Suprapubic skin (tissue), 4 donors: ENCODE measurements at regions not wholly inside any gene's neighbourhood (a gene's known extent, or its start where the extent isn't known, plus 50 kb on each side); places are given as distances from the start of the nearest gene placed in this dataset.

Source experiments
- DNase-seq, 2 donors: peaks; one replicate each; pipeline ENCODE4 v3.0.0-alpha.2; 2019; ENCODE audit warnings: low spot score in 2 of 2
- H3K27ac ChIP-seq: fragments of 200-600 bp; sonication (generic); one replicate; pipeline ENCODE4 v1.5.1; 2019
- H3K27me3 ChIP-seq: fragments of 200-600 bp; sonication (generic); one replicate; pipeline ENCODE4 v1.5.1; 2019
- H3K36me3 ChIP-seq: fragments of 200-600 bp; sonication (generic); one replicate; pipeline ENCODE4 v1.5.1; 2019
- H3K4me1 ChIP-seq: fragments of 200-600 bp; sonication (generic); one replicate; pipeline ENCODE4 v1.5.1; 2019
- H3K4me3 ChIP-seq: fragments of 200-600 bp; sonication (generic); one replicate; pipeline ENCODE4 v1.5.1; 2019; ENCODE audit warnings: mild to moderate bottlenecking
- H3K9me3 ChIP-seq: fragments of 200-600 bp; sonication (generic); one replicate; pipeline ENCODE4 v1.5.1; 2019
- EP300 ChIP-seq: sonication (generic); formaldehyde crosslinking; IDR thresholded peaks from one replicate; pipeline ENCODE4 v1.6.1; 2017; ENCODE audit warnings: antibody characterized with exemption
- POLR2A ChIP-seq, 2 donors: fragments of 450-650 bp; IDR thresholded peaks; one replicate each; pipeline ENCODE4 v1.6.1; 2017; ENCODE audit warnings: antibody characterized with exemption in 2 of 2, mild to moderate bottlenecking in 2 of 2, moderate library complexity in 2 of 2
- POLR2AphosphoS5 ChIP-seq, 3 donors: sonication (generic); formaldehyde crosslinking; IDR thresholded peaks; one replicate each; pipeline ENCODE4 v1.6.1; 2017; ENCODE audit warnings: antibody characterized with exemption in 3 of 3
- WGBS: methylation state at CpG from one replicate; pipeline ENCODE4 v1.1.5; 2018; 5-methylcytosine and 5-hydroxymethylcytosine counted together
- TF ChIP-seq, protein P1 (sequence below), 2 donors: fragments of 200-600 bp in 1 of 2; fragments of 450-650 bp in 1 of 2; sonication (generic) in 1 of 2; IDR thresholded peaks; one replicate each; pipeline ENCODE4 v1.5.1; 2016 to 2019; ENCODE audit warnings: antibody characterized with exemption in 2 of 2, mild to moderate bottlenecking in 1 of 2, moderate library complexity in 1 of 2

GRCh38 chr16:17654142-17654541 is 183.4 kb upstream of the XYLT1 start:
- Histone ChIP-seq H3K36me3 (no peaks in the 10 kb centered on the region), H3K9me3 (no peaks in the 10 kb centered on the region), H3K4me3 (no peak overlapping the region), H3K4me1 (peaks cover 4% of the 10 kb centered on the region), H3K27ac (no peak overlapping the region), H3K27me3 (peaks cover 7% of the 10 kb centered on the region)
- DNase-seq, result no peak
- TF ChIP-seq POLR2AphosphoS5 (IDR thresholded peaks at IDR 0.05) (no peak), EP300 (no peak), POLR2A (IDR thresholded peaks at IDR 0.05) (no peak)
- TF ChIP-seq, protein P1, sequence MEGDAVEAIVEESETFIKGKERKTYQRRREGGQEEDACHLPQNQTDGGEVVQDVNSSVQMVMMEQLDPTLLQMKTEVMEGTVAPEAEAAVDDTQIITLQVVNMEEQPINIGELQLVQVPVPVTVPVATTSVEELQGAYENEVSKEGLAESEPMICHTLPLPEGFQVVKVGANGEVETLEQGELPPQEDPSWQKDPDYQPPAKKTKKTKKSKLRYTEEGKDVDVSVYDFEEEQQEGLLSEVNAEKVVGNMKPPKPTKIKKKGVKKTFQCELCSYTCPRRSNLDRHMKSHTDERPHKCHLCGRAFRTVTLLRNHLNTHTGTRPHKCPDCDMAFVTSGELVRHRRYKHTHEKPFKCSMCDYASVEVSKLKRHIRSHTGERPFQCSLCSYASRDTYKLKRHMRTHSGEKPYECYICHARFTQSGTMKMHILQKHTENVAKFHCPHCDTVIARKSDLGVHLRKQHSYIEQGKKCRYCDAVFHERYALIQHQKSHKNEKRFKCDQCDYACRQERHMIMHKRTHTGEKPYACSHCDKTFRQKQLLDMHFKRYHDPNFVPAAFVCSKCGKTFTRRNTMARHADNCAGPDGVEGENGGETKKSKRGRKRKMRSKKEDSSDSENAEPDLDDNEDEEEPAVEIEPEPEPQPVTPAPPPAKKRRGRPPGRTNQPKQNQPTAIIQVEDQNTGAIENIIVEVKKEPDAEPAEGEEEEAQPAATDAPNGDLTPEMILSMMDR (IDR thresholded peaks at IDR 0.05), result no peak
- WGBS, result 50% methylated on average over 4 of the region's 4 CpGs

GRCh38 chr16:17647879-17648872 is 177.4 kb upstream of the XYLT1 start:
- H3K9me3 ChIP-seq, result peaks cover 3% of the 10 kb centered on the region
- no peaks in the 10 kb centered on the region for H3K27me3 ChIP-seq
- TF ChIP-seq EP300 (no peak), POLR2A (IDR thresholded peaks at IDR 0.05) (no peak), POLR2AphosphoS5 (IDR thresholded peaks at IDR 0.05) (no peak)
- TF ChIP-seq, protein P1 (IDR thresholded peaks at IDR 0.05), result no peak
- no peaks in the 10 kb centered on the region for H3K36me3 ChIP-seq
- H3K4me3 ChIP-seq, result no peak overlapping the region
- 75% methylated on average over 8 of the region's 8 CpGs for WGBS
- H3K4me1 ChIP-seq, result no peaks in the 10 kb centered on the region
- DNase-seq, result no peak
- no peak overlapping the region for H3K27ac ChIP-seq

DNA sequence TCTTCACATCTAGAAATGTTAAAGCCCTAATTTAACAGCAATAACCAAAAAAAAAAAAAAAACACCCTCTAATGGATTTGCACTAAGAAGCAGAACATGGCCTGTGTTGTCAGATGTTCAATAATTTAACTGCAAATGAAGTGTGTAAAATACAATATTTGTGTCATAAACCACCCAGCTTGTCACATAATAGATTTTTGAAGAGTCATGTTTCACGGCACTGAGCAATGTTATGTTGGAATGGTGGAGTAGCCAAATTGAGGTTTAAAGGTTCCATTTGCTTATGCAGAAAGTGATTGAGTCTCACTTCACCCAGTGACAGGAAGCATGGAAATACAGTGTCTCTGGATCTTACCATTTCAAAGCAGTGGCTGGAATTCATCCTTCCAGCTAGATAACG is 173.2 kb upstream of the XYLT1 start:
- TF ChIP-seq EP300 (no peak), POLR2A (IDR thresholded peaks at IDR 0.05) (no peak), POLR2AphosphoS5 (IDR thresholded peaks at IDR 0.05) (no peak)
- TF ChIP-seq, protein P1 (IDR thresholded peaks at IDR 0.05), result no peak
- H3K27me3 ChIP-seq, result no peaks in the 10 kb centered on the region
- no peak overlapping the region for H3K27ac ChIP-seq
- 83% methylated on average over 2 of the region's 2 CpGs for WGBS
- H3K36me3 ChIP-seq, result no peaks in the 10 kb centered on the region
- peaks cover 3% of the 10 kb centered on the region for H3K9me3 ChIP-seq
- H3K4me3 ChIP-seq, result no peak overlapping the region
- H3K4me1 ChIP-seq, result no peaks in the 10 kb centered on the region
- DNase-seq, result no peak

- no peak overlapping the region for H3K4me3 ChIP-seq
- no peaks in the 10 kb centered on the region for H3K27me3 ChIP-seq
- H3K27ac ChIP-seq, result no peak overlapping the region
- no peaks in the 10 kb centered on the region for H3K36me3 ChIP-seq
- no peaks in the 10 kb centered on the region for H3K4me1 ChIP-seq
- 67% methylated on average over 2 of the region's 2 CpGs for WGBS
- DNase-seq, result no peak
- TF ChIP-seq EP300 (no peak), POLR2AphosphoS5 (IDR thresholded peaks at IDR 0.05) (no peak), POLR2A (IDR thresholded peaks at IDR 0.05) (no peak)
- TF ChIP-seq, protein P1 (IDR thresholded peaks at IDR 0.05), result no peak
- H3K9me3 ChIP-seq, result peaks cover 3% of the 10 kb centered on the region
Measured at GRCh38 chr16:17641990-17642389, 171.2 kb upstream of the XYLT1 start.

DNA sequence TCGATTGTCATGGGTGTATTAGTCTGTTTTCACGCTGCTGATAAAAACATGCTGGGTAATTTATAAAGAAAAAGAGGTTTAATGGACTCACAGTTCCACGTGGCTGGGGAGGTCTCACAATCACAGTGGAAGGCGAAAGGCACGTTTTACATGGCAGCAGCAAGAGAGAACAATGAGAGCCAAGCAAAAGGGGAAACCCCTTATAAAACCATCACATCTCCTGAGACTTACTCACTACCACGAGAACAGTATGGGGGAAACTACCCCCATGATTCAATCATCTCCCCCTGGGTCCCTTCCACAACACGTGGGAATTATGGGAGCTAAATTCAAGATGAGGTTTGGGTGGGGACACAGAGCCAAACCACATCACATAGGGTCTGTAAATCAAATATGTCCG is 167.4 kb upstream of the XYLT1 start:
- Histone ChIP-seq H3K36me3 (no peaks in the 10 kb centered on the region), H3K4me1 (peaks cover 9% of the 10 kb centered on the region), H3K27ac (no peak overlapping the region), H3K4me3 (no peak overlapping the region), H3K9me3 (no peaks in the 10 kb centered on the region), H3K27me3 (no peaks in the 10 kb centered on the region)
- TF ChIP-seq EP300, result no peak
- no peak for TF ChIP-seq POLR2AphosphoS5 (IDR thresholded peaks at IDR 0.05)
- no peak for TF ChIP-seq POLR2A (IDR thresholded peaks at IDR 0.05)
- TF ChIP-seq, protein P1 (IDR thresholded peaks at IDR 0.05), result no peak
- no peak for DNase-seq
- 66% methylated on average over 8 of the region's 8 CpGs for WGBS
